NCI-H82 (cell line): ENCODE measurements at regions not wholly inside any gene's neighbourhood (a gene's known extent, or its start where the extent isn't known, plus 50 kb on each side); places are given as distances from the start of the nearest gene placed in this dataset.
"Not testable (repeated sequence)": the region's sequence is repeated elsewhere in the genome, so short reads cannot be mapped to it uniquely, and the experiment has no call there.

ENCODE experiments used
- DNase-seq: peaks from one replicate; lab custom pipeline; 2025; lab: John Stamatoyannopoulos, UW

GRCh38 chr14:97791906-97792305 is 994.7 kb downstream of the VRK1 start:
- no peak for DNase-seq

- no peak for DNase-seq
These were observed 999.3 kb downstream of the VRK1 start for GRCh38 chr14:97796511-97796910.

GRCh38 chr14:97798176-97798575 is 1001.0 kb downstream of the VRK1 start:
- no peak for DNase-seq

- no peak for DNase-seq
These were observed 1005.5 kb downstream of the VRK1 start for GRCh38 chr14:97802430-97803373.

- no peak for DNase-seq
These were observed 1006.9 kb downstream of the VRK1 start for GRCh38 chr14:97804056-97804455.

- peak; percentile 90 for DNase-seq
These were observed 1009.7 kb downstream of the VRK1 start for GRCh38 chr14:97806891-97807290.

- DNase-seq = not testable (repeated sequence)
These were observed 1011.4 kb downstream of the VRK1 start for GRCh38 chr14:97808541-97808940.

- no peak for DNase-seq
These were observed 1016.4 kb downstream of the VRK1 start for GRCh38 chr14:97813556-97813955.

- no peak for DNase-seq
These were observed 1023.6 kb downstream of the VRK1 start for GRCh38 chr14:97820781-97821180.

- DNase-seq = no peak
These were observed 1027.0 kb downstream of the VRK1 start for GRCh38 chr14:97824218-97824617.

GRCh38 chr14:97827746-97828145 is 1030.6 kb downstream of the VRK1 start:
- DNase-seq = no peak

GRCh38 chr14:97832776-97833175 is 1035.6 kb downstream of the VRK1 start:
- peak; percentile 94 for DNase-seq

- DNase-seq = no peak
These were observed 1041.8 kb downstream of the VRK1 start for GRCh38 chr14:97838986-97839385.

GRCh38 chr14:97840159-97840558 is 1043.0 kb downstream of the VRK1 start:
- no peak for DNase-seq

GRCh38 chr14:97841762-97842161 is 1044.6 kb downstream of the VRK1 start:
- DNase-seq = no peak

GRCh38 chr14:97843066-97843465 is 1045.9 kb downstream of the VRK1 start:
- DNase-seq = no peak

GRCh38 chr14:97844042-97844441 is 1046.9 kb downstream of the VRK1 start:
- no peak for DNase-seq

- no peak for DNase-seq
These were observed 1049.0 kb downstream of the VRK1 start for GRCh38 chr14:97846156-97846555.

GRCh38 chr14:97848317-97848980 is 1051.3 kb downstream of the VRK1 start:
- DNase-seq = peak; percentile 83

GRCh38 chr14:97850466-97850865 is 1053.3 kb downstream of the VRK1 start:
- DNase-seq = no peak

- DNase-seq = no peak
These were observed 1053.7 kb downstream of the VRK1 start for GRCh38 chr14:97850886-97851285.

GRCh38 chr14:97851428-97851995 is 1054.3 kb downstream of the VRK1 start:
- DNase-seq = peak; percentile 63

- DNase-seq = no peak
These were observed 1057.7 kb downstream of the VRK1 start for GRCh38 chr14:97854918-97855317.
